T1000 (cell line): ENCODE measurements at regions not wholly inside any gene's neighbourhood (a gene's known extent, or its start where the extent isn't known, plus 50 kb on each side); places are given as distances from the start of the nearest gene placed in this dataset.
"Not testable (repeated sequence)": the region's sequence is repeated elsewhere in the genome, so short reads cannot be mapped to it uniquely, and the experiment has no call there.

Source experiments
- DNase-seq: peaks from one replicate; lab custom pipeline; 2025; ENCODE audit warnings: mixed read lengths; lab: John Stamatoyannopoulos, UW

DNA sequence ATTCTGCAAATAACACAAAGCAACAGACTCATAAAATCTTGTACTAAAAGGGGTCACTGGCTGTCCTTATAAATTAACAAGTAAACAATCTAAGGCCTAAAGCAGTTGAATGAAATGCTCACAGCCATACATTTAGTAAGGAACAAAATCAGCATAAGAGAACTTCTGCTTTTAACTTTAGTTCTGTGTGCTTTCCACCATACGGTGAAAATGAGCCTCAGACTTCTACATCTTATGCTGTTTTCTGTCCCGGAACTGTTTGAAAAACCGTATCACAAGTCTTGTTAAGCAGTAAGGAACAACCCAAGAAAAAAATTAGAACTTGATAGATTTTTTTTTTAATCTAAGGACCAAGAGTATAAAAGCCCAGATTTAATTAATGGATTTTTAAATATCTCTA, 549.1 kb upstream of the MIR17HG start:
- DNase-seq, result no peak

DNA sequence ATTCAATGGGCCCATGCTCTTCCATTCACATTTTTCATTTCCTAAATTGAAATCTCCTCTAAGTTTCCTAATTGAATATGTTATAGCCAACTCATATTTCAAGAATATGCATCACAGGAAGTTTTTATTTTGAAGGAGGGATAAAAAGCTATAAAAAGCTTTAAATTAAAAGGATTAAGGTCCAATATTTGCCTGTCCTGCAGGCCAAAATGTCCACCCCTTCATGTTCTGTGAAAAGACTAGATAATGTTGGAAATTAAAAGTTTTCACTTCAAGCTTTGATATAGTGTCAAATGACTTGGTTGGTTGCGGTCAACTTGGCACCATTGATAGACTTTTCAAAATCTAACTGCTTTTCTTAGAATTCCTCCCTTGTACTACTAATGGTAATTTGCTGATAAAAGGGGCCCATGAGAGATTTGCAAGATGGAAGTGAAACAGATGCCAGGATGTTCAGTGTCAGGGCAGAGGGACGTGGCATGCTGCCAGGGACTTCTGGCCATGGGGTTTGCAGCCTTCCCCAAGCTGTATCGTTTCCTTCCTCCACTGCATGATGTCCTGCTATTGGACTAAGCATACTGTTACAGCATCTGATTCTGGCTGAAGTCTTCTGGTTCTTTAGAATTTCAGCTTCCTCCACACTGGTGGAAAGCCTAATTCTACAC, 547.3 kb upstream of the MIR17HG start:
- DNase-seq, result no peak

DNA sequence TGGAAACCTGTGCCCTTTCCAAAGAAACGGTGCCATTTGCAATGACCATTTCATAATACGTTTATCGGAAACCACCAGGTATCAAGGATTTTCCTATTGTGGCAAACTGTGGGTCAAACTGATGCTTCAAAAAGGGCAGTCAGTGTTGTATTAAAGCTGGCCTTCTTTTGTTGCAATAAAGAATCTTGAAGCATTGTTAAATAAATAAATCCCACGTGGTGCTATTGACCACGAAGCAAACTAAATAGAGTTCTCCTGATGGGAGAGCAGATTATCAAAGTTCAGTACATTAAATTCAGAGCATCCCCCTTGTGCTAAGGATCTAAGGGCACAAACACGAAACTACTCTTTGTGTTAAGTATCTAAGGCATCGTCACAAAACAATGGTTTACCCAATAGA, 545.9 kb upstream of the MIR17HG start:
- DNase-seq, result no peak

DNA sequence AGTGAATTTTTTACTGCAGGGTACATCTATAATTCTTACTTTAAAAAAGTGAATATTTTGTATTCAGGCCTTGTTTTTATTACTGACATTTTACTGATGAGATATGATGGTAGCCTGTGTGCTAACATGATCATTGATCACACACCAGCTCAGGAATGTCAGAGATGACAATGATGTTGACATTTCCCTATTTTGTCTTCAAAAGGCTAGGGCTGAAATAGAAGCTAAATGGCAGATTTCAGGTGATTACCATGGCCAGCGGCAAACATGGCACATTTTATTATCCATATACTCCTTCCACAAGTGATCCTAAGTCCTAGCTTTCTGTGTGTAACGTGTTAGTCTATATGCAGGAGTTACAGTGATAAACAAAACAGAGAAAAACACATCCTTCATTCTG, 544.3 kb upstream of the MIR17HG start:
- no peak for DNase-seq

DNA sequence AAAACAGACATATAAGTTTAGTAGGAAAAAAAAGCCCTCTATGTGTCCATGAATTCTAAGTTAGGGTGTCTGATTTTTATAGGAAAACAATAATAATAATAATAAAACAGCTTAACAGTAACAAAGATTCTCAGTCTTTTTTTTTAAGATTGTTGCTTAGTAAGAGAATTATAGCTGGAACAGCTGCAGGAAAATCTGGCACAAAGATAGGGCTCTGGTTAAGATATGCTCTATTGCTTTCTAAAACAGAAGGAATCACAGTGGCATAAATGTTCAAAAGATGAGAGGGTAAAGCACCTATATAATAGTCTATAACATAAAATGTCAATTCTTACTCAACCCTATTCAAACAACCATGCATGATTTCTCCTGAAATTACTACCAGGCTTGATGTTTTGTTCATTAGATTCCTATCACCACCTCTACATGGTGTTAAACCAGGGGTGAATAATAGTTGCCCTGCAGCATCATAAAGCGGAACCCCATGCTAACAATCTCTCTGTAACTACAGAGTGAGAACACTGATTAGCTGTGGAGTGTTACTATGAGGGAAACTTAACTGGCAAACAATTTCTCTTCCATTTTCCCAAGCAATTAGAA, 541.4 kb upstream of the MIR17HG start:
- no peak for DNase-seq

DNA sequence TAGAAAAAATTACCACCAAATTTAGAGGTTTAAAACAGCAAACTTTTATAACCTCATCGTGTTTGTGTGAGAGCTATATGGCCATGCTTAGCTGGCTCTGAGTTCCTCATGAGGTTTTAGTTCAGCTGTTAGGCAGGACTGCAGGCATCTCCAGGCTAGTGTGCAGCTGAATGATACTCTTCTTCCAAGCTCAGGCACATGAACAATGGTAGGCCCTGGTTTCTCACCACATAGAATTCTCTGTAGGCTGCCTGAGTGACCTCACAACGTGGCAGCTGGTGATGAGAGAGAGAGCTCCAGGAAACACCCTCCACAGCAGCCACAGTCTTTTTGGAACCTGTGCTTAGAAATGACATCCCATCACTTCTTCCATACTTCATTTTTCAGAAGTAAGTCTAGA, 540.6 kb upstream of the MIR17HG start:
- no peak for DNase-seq

DNA sequence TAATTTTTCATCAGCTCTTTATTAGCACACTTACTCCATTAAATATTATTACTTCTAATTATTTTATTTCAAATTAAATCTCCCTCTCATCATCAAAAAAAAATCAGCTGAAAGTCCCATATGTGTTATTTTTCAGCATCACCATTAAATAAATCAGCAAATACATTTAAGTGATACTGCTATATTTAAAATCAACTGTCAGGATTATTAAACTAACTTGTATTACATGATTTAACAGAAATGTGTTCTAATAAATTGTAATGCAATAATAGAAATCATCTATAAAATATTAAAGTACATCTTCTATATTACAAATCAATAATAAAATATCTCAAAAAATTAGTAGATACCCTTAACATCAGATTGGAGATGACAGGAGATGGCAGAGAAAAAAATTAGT, 538.6 kb upstream of the MIR17HG start:
- no peak for DNase-seq

DNA sequence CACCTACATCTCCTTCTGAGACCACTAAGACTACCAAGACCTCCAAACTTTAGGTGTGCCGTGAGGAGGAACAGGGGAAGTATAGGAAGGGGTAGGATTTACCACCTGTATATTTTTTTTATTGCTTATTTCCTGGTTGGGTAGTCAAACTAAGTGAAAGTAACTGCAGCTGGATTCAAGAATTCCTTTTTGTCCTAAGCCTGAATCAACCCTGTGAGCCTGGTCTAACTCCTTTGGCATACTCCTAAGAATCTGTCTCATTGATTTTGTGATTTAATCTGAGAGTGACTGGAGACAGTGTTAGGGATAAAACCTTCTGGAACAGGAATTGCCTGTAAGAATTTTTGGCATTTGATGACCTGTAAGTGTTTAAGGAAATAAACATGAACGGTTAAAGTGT, 523.5 kb upstream of the MIR17HG start:
- DNase-seq, result no peak

DNA sequence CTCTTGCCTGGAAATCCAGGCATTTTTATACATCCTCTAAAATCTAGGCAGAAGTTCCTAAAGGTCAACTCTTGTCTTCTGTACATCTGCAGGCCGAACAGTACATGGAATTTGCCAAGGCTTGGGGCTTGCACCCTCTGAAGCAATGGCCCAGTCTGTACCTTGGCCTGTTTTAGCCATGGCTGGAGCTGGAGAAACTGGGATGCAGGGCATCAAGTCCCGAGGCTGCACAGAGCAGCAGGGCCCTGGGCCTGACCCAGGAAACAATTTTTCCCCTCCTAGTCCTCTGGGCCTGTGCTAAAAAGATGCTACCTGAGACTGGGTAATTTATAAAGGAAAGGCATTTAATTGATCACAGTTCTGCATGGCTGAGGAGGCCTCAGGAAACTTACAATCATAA, 520.8 kb upstream of the MIR17HG start:
- no peak for DNase-seq

DNA sequence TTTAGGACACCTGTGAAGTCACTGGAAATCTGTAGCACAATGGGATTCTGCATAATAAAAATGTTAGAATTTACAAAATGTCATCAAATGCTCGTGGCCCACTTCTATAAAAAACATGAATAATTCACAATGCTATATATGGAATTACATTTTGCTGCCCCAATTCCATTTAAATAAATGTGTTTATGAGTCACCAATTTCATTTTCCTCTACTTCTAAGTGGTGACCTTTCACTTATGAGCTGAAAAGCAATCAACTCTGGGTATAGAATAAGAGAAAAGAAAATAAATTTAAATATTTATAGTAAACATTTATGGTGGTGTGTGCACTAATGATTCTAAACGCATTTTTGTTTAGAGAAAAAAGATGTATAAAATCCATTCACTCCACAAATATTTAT, 516.7 kb upstream of the MIR17HG start:
- no peak for DNase-seq

DNA sequence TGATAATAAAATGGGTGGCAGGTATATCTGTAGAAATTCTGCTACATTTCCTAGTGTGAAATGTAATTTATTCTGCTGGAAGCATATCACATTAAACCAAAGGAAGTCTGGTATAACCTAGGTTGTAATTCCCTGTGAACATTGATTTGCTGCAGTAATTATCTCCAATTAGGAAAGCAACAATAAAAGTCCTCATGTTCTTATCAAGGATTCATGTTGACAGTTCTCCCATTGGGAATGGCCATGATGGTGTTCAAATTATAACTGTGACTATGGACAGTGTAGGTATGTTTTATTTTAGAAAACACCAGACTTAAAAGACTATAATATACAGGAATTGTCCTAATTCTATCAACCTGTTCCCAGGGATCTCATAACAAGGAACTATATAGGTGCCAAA, 513.5 kb upstream of the MIR17HG start:
- DNase-seq, result no peak

DNA sequence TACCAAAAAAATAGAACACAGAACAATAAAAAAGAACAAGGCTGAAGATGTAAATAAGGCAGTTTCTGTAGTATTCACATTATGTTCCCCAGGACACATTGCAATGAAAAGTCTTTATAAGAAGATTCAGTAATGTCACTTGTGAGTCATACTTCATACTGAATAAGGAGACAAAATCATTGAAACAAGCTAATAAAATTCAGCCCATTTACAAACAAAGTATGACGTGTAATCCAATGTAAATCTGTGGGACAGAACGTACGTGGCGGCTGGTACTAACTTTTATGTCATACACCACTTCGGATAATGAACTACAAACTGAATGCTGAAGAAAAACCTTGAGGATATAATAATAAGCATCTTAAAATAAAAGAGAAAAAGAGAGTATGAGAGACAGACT, 512.8 kb upstream of the MIR17HG start:
- DNase-seq, result no peak

DNA sequence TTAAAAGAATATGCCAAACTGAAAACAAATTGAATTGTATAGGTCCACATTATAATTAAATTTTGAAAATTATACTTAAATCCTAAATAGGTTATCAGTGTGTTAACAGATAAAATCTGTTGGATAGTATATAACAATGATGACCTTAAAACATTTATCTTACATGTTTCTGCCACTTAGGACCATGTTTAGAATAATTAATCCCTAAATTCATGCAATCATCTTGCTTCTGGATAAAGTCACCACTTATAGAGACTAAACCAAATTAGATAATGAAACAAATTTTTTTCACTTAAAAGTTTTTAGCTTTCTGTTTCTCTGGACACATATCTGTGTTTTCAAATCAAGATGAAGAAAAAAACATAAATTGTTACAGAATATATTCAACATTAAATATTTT, 511.7 kb upstream of the MIR17HG start:
- no peak for DNase-seq

DNA sequence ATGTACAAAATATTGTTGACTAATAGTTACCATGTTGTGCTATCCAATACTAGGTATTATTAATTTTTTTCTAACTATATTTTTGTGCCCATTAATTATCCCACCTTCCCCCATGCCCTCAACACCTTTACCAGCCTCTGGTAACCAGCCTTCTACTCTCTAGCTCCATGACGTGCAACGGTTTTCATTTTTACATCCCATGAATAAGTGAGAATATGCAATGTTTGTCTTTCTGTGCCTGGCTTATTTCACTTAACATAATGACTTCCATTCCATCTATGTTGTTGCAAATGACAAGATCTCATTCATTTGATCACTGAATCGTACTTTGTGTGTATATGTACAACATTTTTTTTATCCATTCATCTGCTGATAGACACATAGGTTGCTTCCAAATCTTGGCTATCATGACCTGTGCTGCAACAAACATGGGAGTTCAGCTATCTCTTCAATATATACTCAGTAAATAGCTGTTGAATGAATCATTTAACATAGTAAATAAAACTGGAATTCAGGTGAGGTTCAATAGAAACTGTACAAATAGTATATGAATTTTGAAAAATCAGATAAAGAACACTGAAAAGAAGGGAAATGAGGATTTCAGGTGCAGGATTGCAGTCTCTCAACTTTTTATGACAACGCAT, 509.0 kb upstream of the MIR17HG start:
- DNase-seq, result no peak

DNA sequence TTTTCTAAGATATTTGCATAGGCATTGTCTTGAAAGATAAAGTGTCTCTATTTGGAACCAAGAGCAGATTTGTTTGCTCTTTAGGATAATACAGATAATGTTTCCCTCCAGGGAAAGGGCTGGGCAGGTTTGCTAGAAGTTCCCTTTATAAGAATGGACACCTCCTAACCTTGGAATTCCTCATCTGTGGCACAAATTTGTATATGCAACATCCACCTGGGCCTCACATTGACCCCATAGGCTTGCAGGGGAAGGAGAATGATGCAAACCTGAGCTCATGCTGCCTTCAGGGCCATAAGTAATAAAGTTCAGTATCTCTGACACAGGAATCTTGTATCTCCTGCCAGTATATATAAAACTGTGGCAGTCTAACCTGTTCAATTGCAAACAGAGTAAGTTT, 508.4 kb upstream of the MIR17HG start:
- DNase-seq, result no peak

DNA sequence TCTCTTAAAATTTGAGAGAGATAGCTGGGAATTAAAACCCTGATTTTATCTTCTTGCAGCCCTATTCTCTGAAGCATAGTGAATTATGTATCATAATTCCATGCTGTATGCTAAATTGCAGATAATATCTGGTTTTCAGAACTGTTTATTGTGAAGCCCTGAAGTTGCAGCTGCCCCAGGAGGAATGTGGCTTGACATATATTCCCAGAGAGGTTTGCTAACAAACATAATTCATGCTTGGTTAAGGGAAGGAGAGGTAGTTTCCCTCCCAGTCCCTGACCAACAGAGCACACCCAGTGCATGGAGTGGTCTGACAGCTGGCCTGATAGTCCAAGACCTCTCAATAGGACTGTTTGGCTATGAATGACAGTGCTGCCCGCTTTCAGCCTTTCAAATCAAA, 500.6 kb upstream of the MIR17HG start:
- DNase-seq, result no peak

DNA sequence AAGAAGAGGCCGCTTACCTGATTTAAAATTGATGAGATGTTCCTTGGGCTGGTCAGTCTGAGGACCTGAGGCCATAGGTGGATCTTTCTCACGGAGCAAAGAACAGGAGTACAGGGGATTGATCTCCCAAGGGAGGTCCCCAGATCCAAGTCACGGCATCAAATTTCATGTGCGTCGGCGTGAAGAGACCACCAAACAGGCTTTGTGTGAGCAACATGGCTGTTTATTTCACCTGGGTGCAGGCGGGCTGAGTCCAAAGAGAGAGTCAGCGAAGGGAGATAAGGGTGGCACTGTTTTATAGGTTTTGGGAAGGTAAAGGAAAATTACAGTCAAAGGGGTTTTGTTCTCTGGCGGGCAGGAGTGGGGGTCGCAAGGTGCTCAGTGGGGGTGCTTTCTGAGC, 493.8 kb upstream of the MIR17HG start:
- not testable (repeated sequence) for DNase-seq

DNA sequence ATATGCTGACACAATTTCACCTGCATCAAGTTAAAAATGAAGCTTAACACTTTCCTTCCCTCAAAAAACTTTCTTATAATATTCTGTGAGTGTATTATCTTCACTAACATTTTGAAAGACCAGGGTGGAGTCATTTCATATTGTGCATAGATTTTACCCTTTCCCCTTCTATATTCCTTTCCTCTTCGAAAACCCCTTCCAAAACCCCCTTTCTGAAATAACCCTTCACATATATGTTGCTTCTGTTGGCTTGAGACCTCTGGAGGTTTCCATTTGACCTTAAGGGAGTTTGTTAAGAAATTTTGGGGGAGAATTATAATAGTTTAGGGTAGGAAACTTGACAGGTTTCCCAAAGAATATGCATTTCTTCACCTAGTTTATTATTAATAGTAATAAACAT, 489.6 kb upstream of the MIR17HG start:
- no peak for DNase-seq

DNA sequence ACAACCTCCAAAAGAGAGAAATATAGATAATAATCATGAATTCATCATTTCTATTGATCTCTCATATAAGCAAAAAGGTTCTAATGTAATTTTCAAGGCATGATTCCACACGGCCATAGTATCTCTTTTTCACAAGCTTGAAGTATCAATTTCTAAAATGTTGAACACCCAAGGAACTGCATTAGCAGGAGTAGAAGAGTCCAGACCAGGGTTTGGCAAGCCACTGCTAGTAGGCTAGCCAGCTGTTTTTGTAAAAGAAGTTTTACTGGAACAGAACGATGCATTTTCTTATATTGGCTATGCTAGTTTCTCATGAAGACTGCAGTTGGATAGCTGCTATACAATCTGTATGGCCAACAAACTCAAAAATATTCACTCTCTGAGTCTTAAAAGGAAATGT, 481.5 kb upstream of the MIR17HG start:
- DNase-seq, result no peak

DNA sequence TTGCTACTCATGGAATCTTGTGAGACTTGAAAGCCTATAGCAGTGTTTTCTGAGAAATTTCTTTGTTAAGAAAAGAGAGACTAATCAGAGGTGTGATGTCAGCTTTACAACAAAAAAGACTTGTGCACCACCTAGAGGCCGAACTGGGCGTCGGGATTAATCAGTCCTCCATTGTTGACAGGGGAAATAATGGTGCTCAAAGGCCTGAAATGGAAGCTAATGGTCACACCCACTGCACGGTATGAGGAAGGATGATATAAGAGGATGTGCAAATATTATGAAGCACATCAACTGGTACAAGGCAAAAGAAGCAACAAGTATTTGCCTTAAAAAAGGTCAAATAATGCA, 480.2 kb upstream of the MIR17HG start:
- DNase-seq, result peak; percentile 49

DNA sequence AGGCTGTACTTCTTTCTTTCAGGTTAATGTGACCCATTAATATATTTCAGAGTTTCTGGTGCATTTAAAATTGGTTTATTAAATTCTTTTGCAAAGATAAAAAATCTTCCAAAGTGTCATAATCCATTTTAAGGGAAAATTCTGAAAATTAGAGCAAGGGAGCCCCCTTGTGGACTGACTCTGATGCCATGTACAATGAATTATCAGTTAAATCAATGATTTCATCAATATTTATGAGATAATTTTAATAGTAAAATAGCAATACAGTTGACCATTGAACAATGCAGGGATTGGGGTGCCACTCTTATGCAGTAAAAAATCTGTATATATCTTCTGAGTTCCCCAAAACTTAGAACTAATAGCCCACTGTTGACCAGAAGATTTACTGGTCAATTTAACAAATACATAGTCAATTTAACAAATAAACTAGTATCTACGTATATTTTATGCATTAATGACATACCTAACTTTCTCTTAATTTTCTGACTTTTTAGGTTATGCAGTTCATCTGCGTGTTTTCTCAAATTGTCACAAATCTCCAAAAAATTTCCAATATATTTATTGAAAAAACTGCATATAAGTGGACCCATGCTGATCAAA, 479.1 kb upstream of the MIR17HG start:
- no peak for DNase-seq

DNA sequence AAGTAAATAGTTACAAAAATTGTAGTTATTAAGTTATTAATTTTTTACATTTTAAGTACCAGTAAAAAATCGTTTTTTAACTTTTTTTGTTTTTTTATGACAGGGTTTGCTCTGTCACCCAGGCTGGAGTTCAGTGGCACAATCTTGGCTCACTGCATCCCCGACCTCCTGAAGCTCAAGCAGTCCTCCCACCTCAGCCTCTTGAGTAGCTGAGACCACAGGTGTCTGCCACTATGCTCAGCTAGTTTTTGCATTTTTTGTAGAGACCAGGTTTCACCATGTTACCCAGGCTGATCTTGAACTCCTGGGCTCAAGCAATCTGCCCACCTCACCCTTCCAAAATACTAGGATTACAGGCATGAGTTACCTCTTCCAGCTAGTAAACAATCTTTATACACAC, 477.9 kb upstream of the MIR17HG start:
- no peak for DNase-seq

DNA sequence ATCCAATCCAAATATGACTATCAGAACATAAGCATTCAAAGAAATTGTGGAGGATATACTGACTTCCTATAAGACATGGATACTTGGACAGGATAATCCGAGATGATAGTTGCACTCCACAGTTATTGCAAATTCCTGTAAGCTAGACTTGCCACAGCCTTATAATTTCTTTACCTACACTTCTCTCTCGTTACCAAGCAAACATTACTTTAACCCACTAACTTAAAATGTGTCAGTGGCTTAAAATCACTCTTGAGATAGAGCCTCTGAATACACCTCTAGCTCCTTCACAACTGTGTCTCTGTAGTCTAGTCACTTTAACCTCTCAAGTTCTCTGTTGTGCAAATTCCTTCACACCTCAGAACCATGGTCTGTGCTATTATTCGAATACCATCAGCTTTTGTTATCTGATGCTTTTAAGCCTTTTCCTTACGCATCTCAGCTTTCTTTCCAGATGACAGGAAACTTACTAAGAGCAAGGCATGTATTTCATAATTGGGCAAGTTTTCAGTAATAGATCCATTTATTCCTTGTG, 474.9 kb upstream of the MIR17HG start:
- no peak for DNase-seq
